ENCODE measurements at regions not wholly inside any gene's neighbourhood (a gene's known extent, or its start where the extent isn't known, plus 50 kb on each side); places are given as distances from the start of the nearest gene placed in this dataset.

DNA sequence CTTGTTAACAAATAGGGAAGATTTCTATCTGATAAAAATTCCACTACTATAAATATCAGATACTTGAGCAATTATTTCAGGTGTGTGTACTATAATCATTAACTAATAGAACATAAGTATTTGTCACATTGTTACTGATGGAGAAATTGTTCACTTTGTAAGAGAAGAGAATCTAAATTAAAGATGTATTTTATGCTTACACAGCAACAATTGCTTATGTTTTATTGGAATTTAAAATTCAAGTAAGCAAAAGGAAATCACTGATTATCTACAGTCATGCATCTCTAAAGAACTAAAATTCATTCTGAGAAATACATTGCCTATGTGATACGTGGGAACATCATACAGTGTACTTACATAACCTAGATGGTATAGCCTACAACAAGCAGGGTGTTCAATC is 1590.8 kb downstream of the GRIK2 start:
- TF ChIP-seq, protein P1, sequence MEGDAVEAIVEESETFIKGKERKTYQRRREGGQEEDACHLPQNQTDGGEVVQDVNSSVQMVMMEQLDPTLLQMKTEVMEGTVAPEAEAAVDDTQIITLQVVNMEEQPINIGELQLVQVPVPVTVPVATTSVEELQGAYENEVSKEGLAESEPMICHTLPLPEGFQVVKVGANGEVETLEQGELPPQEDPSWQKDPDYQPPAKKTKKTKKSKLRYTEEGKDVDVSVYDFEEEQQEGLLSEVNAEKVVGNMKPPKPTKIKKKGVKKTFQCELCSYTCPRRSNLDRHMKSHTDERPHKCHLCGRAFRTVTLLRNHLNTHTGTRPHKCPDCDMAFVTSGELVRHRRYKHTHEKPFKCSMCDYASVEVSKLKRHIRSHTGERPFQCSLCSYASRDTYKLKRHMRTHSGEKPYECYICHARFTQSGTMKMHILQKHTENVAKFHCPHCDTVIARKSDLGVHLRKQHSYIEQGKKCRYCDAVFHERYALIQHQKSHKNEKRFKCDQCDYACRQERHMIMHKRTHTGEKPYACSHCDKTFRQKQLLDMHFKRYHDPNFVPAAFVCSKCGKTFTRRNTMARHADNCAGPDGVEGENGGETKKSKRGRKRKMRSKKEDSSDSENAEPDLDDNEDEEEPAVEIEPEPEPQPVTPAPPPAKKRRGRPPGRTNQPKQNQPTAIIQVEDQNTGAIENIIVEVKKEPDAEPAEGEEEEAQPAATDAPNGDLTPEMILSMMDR (IDR thresholded peaks at IDR 0.05), result no peak
- TF ChIP-seq, protein P2, sequence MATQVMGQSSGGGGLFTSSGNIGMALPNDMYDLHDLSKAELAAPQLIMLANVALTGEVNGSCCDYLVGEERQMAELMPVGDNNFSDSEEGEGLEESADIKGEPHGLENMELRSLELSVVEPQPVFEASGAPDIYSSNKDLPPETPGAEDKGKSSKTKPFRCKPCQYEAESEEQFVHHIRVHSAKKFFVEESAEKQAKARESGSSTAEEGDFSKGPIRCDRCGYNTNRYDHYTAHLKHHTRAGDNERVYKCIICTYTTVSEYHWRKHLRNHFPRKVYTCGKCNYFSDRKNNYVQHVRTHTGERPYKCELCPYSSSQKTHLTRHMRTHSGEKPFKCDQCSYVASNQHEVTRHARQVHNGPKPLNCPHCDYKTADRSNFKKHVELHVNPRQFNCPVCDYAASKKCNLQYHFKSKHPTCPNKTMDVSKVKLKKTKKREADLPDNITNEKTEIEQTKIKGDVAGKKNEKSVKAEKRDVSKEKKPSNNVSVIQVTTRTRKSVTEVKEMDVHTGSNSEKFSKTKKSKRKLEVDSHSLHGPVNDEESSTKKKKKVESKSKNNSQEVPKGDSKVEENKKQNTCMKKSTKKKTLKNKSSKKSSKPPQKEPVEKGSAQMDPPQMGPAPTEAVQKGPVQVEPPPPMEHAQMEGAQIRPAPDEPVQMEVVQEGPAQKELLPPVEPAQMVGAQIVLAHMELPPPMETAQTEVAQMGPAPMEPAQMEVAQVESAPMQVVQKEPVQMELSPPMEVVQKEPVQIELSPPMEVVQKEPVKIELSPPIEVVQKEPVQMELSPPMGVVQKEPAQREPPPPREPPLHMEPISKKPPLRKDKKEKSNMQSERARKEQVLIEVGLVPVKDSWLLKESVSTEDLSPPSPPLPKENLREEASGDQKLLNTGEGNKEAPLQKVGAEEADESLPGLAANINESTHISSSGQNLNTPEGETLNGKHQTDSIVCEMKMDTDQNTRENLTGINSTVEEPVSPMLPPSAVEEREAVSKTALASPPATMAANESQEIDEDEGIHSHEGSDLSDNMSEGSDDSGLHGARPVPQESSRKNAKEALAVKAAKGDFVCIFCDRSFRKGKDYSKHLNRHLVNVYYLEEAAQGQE (IDR thresholded peaks at IDR 0.05; ENCODE audit: insufficient read depth in 1 of 2, low read depth in 2 of 2, low read length in 1 of 2), result no peak
- TF ChIP-seq SIN3A (IDR thresholded peaks at IDR 0.05; ENCODE audit: borderline replicate concordance, insufficient read depth, low read depth, low read length) (no peak), TCF7L2 (IDR thresholded peaks at IDR 0.05; ENCODE audit: low read depth, low read length) (no peak)

Measured in Panc1 (cell line).